Thyroid gland (tissue), 4 donors: ENCODE measurements at regions not wholly inside any gene's neighbourhood (a gene's known extent, or its start where the extent isn't known, plus 50 kb on each side); places are given as distances from the start of the nearest gene placed in this dataset.

ENCODE experiments used
- CTCF ChIP-seq, 6 experiments: fragments of 200-600 bp in 3 of 6; fragments of 450-650 bp in 3 of 6; sonication (generic) in 3 of 6; IDR thresholded peaks; one replicate each; pipeline ENCODE4 v1.5.1; 2016 to 2019; ENCODE audit warnings: antibody characterized with exemption in 6 of 6, mild to moderate bottlenecking in 2 of 6, inconsistent platforms in 1 of 6, moderate library complexity in 1 of 6
- POLR2A ChIP-seq, 2 donors: fragments of 450-650 bp; IDR thresholded peaks; one replicate each; pipeline ENCODE4 v1.6.1; 2017; ENCODE audit warnings: antibody characterized with exemption in 2 of 2, mild to moderate bottlenecking in 2 of 2, moderate library complexity in 1 of 2

DNA sequence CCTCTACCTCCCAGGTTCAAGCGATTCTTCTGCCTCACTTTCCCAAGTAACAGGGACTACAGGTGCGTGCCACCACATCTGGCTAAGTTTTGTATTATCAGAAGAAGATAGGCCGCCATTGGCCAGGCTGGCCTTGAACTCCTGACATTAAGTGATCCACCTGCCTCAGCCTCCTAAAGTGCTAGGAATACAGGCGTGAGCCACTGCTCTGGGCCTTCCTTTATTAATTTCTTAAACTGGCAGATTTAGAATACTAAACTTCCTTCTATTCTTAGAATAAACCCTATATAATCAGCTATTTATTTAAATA is 86.6 kb downstream of the HFE start:
- TF ChIP-seq CTCF (IDR thresholded peaks at IDR 0.05) = no peak
- TF ChIP-seq POLR2A (IDR thresholded peaks at IDR 0.05) = no peak
